Stimulated activated CD8-positive, alpha-beta memory T cell treated with anti-CD3 and anti-CD28 coated beads, Interleukin-2, amount 100 ng/mL, for 1 hour (primary cell): ENCODE measurements at regions not wholly inside any gene's neighbourhood (a gene's known extent, or its start where the extent isn't known, plus 50 kb on each side); places are given as distances from the start of the nearest gene placed in this dataset.
"Not testable (repeated sequence)": the region's sequence is repeated elsewhere in the genome, so short reads cannot be mapped to it uniquely, and the experiment has no call there.

Experiments used
- DNase-seq, 2 donors: peaks; one replicate each; pipeline ENCODE4 v3.0.0-alpha.2; 2020; ENCODE audit warnings: low read depth in 2 of 2

DNA sequence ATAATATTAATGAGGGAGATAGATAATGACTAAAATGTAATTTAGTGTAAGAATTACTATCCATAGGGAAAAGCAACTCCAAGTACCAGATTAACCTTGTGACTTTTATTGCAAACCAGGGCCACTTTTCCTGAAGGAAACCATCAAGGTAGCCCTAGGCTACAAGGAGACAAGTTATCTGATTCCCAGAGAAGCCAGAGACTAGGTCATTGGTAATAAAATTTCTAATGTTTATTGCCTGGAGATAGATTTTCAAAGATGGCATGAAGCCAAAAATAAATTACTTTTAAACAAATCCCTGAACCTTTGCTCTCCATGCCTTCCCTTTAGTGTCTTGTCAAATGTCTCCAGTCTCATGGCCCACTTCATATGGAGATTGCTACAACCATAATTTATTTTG lies 610.1 kb upstream of the SLC10A2 start:
- no peak for DNase-seq

- DNase-seq, result no peak
Measured at GRCh38 chr13:103671547-103671946, 605.3 kb upstream of the SLC10A2 start.

GRCh38 chr13:103663996-103664395 lies 597.8 kb upstream of the SLC10A2 start:
- no peak for DNase-seq

DNA sequence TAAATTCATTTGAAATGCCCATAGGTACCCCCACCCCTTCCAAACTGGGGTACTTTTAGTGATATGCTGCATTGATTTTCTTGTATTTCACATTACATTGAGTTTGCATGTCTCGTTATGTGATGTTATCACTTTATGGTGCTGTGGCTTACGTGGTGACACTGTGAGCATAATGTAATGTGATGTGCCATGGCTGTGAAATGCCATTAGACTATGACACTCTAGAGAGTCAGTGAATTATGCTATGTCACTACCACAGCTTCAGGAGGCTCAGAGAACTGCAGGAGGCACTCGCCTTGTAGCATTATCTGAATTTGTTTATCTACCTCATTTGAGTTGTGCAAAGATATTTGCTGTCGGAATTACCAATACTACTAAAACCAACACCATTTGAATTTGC lies 590.1 kb upstream of the SLC10A2 start:
- DNase-seq, result no peak

- DNase-seq, result no peak
Measured at GRCh38 chr13:103640606-103641005, 574.4 kb upstream of the SLC10A2 start.

GRCh38 chr13:103639326-103639725 lies 573.1 kb upstream of the SLC10A2 start:
- DNase-seq, result no peak

GRCh38 chr13:103638706-103639105 lies 572.5 kb upstream of the SLC10A2 start:
- DNase-seq, result no peak

- DNase-seq, result no peak
Measured at GRCh38 chr13:103634066-103634465, 567.8 kb upstream of the SLC10A2 start.

- no peak for DNase-seq
Measured at GRCh38 chr13:103625194-103625593, 559.0 kb upstream of the SLC10A2 start.

DNA sequence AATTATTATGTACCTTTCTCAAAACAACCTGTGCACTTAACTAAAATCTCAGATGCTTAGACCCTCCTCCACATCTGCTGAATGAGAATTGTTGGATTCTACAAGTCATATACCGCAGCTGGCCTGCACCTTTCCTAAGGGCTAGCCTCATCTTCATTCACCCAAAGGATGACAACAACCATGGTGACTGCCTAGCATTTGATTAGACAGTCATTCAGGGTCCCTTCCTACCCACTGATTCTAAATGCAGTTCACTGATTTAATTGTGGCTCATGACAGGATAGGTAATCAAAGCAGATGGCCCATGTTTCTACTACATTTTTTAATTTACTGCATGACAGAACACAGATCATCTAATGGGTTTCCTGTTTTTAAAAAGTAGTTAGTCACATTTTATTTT lies 551.9 kb upstream of the SLC10A2 start:
- no peak for DNase-seq

DNA sequence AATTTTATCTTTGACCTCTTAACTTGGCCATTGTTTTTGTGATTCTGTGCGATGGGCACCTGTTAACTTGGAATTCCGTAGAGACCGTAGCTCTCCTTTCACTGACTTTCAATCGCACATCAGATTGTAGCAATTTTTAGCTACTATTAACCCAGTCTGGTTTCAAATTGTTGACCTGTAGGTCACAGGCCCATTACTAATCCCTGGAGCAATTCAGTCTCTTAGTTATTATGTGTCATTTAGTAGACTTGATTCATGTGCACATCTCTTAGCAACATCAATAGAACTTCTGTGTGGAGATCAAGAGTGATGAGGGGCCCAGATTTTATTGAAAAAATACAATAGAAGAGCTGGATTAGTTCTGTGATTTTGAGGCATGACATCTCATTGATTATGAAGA lies 549.6 kb upstream of the SLC10A2 start:
- DNase-seq, result no peak

GRCh38 chr13:103614761-103615160 lies 548.5 kb upstream of the SLC10A2 start:
- DNase-seq, result no peak

DNA sequence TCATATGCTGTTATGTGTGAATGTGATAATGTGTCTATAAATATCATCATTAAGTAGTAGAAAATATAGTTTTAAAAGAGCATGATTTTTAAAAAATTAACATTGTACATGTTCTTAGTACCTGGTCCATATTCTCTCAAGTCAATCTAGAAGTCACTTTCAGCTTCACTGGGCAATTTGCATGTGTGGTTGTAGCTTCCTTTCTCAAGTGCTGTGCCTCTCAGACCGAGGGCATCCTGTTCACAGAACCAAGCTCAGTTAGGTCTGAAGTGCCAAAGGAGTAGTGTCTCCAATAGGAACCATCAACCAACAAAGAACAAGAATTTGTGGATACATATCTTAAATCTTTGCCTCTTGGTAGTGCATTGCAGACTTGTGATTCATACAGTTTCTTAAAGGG lies 541.8 kb upstream of the SLC10A2 start:
- DNase-seq, result no peak

- DNase-seq, result no peak
Measured at GRCh38 chr13:103605546-103606326, 539.5 kb upstream of the SLC10A2 start.

- DNase-seq, result not testable (repeated sequence)
Measured at GRCh38 chr13:103599870-103600269, 533.7 kb upstream of the SLC10A2 start.

GRCh38 chr13:103598671-103599070 lies 532.5 kb upstream of the SLC10A2 start:
- no peak for DNase-seq

DNA sequence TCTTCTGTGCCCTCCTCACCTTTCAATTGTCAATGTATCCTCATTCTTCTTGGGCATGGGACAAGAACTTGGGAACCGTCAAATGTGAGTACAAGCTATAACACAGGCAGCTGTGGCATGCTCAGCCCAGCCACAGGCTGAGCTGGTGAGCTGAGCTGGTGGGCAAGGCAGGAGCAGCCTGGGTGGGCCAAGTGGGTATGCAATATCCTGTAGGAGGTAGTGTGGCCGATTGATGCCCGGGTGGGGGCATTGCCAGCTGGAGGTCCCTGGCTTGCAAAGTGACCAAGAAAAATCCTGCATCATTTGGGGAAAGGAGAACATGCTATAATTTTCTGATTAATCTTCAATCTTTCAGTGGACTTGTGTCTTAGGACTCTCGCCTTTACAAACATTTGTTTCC lies 507.2 kb upstream of the SLC10A2 start:
- no peak for DNase-seq

GRCh38 chr13:103568314-103568713 lies 502.1 kb upstream of the SLC10A2 start:
- no peak for DNase-seq

DNA sequence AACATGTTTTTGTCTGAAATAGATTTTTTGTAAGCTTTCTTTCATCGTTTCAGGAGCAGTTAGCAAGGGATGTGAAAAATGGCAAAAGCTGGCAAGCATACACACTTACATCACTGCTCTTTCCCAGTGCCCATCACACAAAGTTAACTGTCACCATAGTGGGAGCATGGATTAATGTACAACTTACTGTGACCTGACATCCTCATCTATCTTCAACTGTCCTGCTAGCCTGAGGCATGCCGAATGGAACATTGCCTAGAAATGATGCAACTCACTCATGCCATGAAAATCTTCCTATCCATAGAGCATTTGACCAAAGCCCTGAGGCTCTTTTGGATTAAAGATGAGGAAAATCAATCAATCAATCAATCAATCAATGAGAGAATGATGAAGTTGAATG lies 491.7 kb upstream of the SLC10A2 start:
- no peak for DNase-seq

- no peak for DNase-seq
Measured at GRCh38 chr13:103556681-103557080, 490.5 kb upstream of the SLC10A2 start.

DNA sequence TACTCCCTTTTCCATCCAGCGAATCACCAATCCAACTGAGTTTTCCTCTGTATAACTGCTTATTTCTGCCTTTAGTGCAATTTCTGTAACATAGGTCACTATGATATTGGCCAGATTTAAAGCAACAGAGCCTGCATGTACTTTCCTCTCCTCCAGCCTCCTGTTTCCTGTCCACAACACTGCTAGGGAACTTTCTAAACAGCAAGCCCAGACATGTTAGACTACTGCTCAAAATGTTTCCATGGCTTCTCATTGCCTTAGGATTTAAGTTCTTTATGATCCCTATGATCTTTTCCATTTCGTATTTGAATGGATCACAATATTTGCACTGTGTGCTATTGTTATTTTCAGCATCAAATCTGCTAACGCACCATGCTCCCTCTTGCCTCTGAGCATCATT lies 481.7 kb upstream of the SLC10A2 start:
- DNase-seq, result no peak

DNA sequence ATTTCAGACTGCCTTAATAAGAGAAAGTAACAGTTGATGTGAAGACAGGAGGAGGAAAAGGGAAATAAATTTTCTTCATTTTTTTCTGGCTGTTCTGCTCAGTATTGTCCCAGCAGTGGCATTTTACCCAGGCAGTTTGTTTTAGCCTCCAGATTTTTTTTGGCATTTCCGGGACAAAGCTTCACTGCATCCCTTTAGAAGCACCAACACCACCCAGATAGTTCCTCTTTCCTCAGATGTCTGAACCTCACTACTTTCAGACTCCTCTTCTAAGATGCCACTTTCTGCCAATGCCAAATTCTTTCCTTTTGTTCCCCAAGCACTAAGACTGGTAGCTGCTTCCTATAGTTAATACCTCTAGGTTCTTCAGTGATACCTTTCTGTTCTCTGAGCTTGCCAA lies 480.1 kb upstream of the SLC10A2 start:
- no peak for DNase-seq

- DNase-seq, result no peak
Measured at GRCh38 chr13:103542648-103543047, 476.4 kb upstream of the SLC10A2 start.

GRCh38 chr13:103540382-103540765 lies 474.2 kb upstream of the SLC10A2 start:
- DNase-seq, result no peak
